ENCODE measurements at regions not wholly inside any gene's neighbourhood (a gene's known extent, or its start where the extent isn't known, plus 50 kb on each side); places are given as distances from the start of the nearest gene placed in this dataset.

DNA sequence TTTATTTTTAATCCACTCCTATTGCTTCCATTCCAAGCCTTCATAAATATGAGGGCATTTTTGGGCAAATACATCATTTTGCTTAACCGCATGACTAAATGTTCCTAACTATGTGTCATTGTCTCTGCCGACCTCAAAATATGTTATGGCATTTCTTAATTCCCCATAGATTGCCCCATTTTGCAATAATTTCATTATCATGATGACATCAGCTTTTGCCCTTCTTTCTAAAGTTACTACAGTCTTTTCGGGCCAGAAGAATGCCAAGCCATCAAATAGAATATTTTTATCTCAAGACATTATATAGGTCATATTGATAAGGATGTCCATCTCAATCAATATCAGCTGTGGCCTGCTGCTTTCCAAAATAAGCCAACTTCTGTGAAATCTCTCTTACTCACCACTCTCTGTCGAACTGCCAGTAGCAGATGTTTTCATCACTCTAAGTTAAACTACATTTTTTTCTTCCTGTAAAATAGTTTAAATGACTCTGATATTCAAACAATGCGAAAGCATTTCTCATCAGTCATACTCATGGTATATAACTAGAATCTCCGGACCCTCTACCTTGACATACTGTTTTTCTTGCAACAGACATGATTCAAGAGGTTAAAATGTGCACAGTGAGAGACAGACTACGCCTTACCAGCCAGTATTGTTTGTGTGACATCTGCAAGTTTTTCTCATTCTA is 1254.6 kb upstream of the CELF2 start:
- TF ChIP-seq POLR2A (IDR thresholded peaks at IDR 0.05; ENCODE audit: low read depth, low read length) = no peak
- no peak for TF ChIP-seq TAF1 (IDR thresholded peaks at IDR 0.05; ENCODE audit: borderline replicate concordance, low read depth, low read length)
- TF ChIP-seq POLR2AphosphoS5 (IDR thresholded peaks at IDR 0.05; ENCODE audit: low read depth, low read length) = no peak
